Spleen (tissue), 7 donors: ENCODE measurements at regions not wholly inside any gene's neighbourhood (a gene's known extent, or its start where the extent isn't known, plus 50 kb on each side); places are given as distances from the start of the nearest gene placed in this dataset.

Source experiments
- POLR2A ChIP-seq, 3 donors: fragments of 450-650 bp; IDR thresholded peaks; one replicate each; pipeline ENCODE4 v1.5.1; 2017; ENCODE audit warnings: antibody characterized with exemption in 3 of 3, mild to moderate bottlenecking in 1 of 3
- POLR2AphosphoS5 ChIP-seq, 3 donors: sonication (generic); formaldehyde crosslinking; IDR thresholded peaks; one replicate each; pipeline ENCODE4 v1.5.1; 2017; ENCODE audit warnings: antibody characterized with exemption in 3 of 3
- TF ChIP-seq, protein P1 (sequence below), 11 experiments: fragments of 200-600 bp in 7 of 11; fragments of 450-650 bp in 4 of 11; sonication (generic) in 4 of 11; IDR thresholded peaks in 8 of 11; conservative IDR thresholded peaks in 3 of 11; 1 replicate in 7 of 11; 2 replicates in 4 of 11; pipeline versions ENCODE4 v1.4.0 to v1.8.0; 2016 to 2021; ENCODE audit warnings: antibody characterized with exemption in 11 of 11, inconsistent platforms in 4 of 11, mild to moderate bottlenecking in 1 of 11
- donor health status: DM: no; HTN: no; CAD: no; lungs with moderate emphysema.
- donor health status: DM: no; HTN: no; CAD: no.
- donor health status: DM: no; HTN: no; CAD: no.

DNA sequence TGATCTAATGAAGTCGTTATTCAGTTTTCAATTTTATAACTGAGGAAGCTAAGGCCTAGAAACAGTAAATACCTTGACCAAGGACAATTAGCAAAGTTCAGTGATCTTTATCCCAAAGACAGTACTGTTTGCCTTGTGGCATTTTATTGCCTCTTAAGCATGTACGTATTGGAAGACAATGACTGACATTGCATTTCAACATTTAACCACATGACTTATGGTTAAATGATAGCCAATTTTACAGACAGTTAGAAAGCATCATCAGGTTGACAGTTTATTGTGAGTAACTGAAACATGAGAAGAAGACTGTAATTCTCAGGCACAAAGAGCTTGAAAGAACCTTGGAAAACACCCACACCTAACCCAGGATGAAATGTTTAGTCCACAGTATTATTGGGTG, 390.8 kb upstream of the ZNF385D start:
- no peak for TF ChIP-seq POLR2A (IDR thresholded peaks at IDR 0.05)
- TF ChIP-seq, protein P1, sequence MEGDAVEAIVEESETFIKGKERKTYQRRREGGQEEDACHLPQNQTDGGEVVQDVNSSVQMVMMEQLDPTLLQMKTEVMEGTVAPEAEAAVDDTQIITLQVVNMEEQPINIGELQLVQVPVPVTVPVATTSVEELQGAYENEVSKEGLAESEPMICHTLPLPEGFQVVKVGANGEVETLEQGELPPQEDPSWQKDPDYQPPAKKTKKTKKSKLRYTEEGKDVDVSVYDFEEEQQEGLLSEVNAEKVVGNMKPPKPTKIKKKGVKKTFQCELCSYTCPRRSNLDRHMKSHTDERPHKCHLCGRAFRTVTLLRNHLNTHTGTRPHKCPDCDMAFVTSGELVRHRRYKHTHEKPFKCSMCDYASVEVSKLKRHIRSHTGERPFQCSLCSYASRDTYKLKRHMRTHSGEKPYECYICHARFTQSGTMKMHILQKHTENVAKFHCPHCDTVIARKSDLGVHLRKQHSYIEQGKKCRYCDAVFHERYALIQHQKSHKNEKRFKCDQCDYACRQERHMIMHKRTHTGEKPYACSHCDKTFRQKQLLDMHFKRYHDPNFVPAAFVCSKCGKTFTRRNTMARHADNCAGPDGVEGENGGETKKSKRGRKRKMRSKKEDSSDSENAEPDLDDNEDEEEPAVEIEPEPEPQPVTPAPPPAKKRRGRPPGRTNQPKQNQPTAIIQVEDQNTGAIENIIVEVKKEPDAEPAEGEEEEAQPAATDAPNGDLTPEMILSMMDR (IDR thresholded peaks at IDR 0.05 in 8 of 11, conservative IDR thresholded peaks at IDR 0.05 in 3 of 11): no peak
- no peak for TF ChIP-seq POLR2AphosphoS5 (IDR thresholded peaks at IDR 0.05)
